A549 (cell line): ENCODE measurements at regions not wholly inside any gene's neighbourhood (a gene's known extent, or its start where the extent isn't known, plus 50 kb on each side); places are given as distances from the start of the nearest gene placed in this dataset.

ENCODE experiments used
- ATAC-seq, 2 experiments: fragments of 200-7000 bp in 1 of 2; fragments of >200 bp in 1 of 2; cut with Nextera tagmentation in 1 of 2; cut with Tn5 transposase in 1 of 2; 3 replicates each; pipeline versions ENCODE4 v1.8.0 to v1.9.1; 2018 to 2020; ENCODE audit warnings: mild to moderate bottlenecking in 1 of 2, moderate library complexity in 1 of 2
- CTCF ChIA-PET: fragments of 300-600 bp; sonication (Branson Sonifier 250); formaldehyde crosslinking; extraction: SDS; loops from one replicate; lab custom pipeline; 2021; ENCODE audit warnings: antibody characterized with exemption, inconsistent platforms; lab: Yijun Ruan, JAX
- POLR2A ChIA-PET: fragments of 350-600 bp; formaldehyde crosslinking; extraction: SDS; loops from one replicate; lab custom pipeline; 2021; ENCODE audit warnings: antibody characterized with exemption, inconsistent platforms; lab: Yijun Ruan, JAX
- DNase-seq, 2 experiments: peaks; one replicate each; pipeline versions ENCODE4 v3.0.0 to v3.0.0-alpha.2; 2011 to 2016; ENCODE audit warnings: low read depth in 1 of 2, low spot score in 1 of 2
- FAIRE-seq: peaks from 2 replicates; lab custom pipeline; 2011; peaks lifted over from hg19 to GRCh38; lab: Jason Lieb, UNC
- H3K27ac ChIP-seq, 2 experiments: fragments of >200 bp; sonication (Bioruptor Twin); formaldehyde crosslinking; 3 replicates each; pipeline ENCODE4 v1.5.1; 2016 to 2017
- H3K4me1 ChIP-seq: fragments of >200 bp; sonication (Bioruptor Twin); formaldehyde crosslinking; 3 replicates; pipeline ENCODE4 v1.6.1; 2016
- H3K4me2 ChIP-seq: fragments of >200 bp; sonication (Bioruptor Twin); formaldehyde crosslinking; 3 replicates; pipeline ENCODE4 v1.6.1; 2016
- H3K4me3 ChIP-seq: fragments of >200 bp; sonication (Bioruptor Twin); formaldehyde crosslinking; 3 replicates; pipeline ENCODE4 v1.5.1; 2016
- H3K9me3 ChIP-seq: fragments of >200 bp; sonication (Bioruptor Twin); formaldehyde crosslinking; 3 replicates; pipeline ENCODE4 v1.6.1; 2016
- BHLHE40 ChIP-seq: IDR thresholded peaks from 2 replicates; pipeline ENCODE4 v1.6.1; 2012; ENCODE audit warnings: low read depth, low read length, inconsistent platforms
- CBX2 ChIP-seq: fragments of 200-600 bp; sonication (generic); IDR thresholded peaks from 2 replicates; pipeline ENCODE4 v1.6.1; 2016; ENCODE audit warnings: low read depth, mild to moderate bottlenecking, borderline replicate concordance
- CTCF ChIP-seq: fragments of >200 bp; sonication (Bioruptor Twin); formaldehyde crosslinking; IDR thresholded peaks from 3 replicates; pipeline ENCODE4 v1.5.1; 2016
- EHMT2 ChIP-seq: fragments of 200-600 bp; sonication (generic); IDR thresholded peaks from 2 replicates; pipeline ENCODE4 v1.6.1; 2016; ENCODE audit warnings: antibody characterized with exemption, low read depth, mild to moderate bottlenecking, moderate library complexity
- FOSL2 ChIP-seq, 2 experiments: fragments of 450-650 bp in 1 of 2; fragments of >200 bp in 1 of 2; sonication (Bioruptor Twin) in 1 of 2; formaldehyde crosslinking; IDR thresholded peaks; 2 replicates each; pipeline versions ENCODE4 v1.5.0 to v1.6.1; 2016 to 2020; ENCODE audit warnings: mild to moderate bottlenecking in 1 of 2, moderate library complexity in 1 of 2
- GATA3 ChIP-seq: IDR thresholded peaks from 2 replicates; pipeline ENCODE4 v1.6.1; 2012; ENCODE audit warnings: borderline replicate concordance
- HDAC2 ChIP-seq: fragments of 200-600 bp; sonication (generic); IDR thresholded peaks from 2 replicates; pipeline ENCODE4 v1.6.1; 2016
- HOXB5 ChIP-seq: fragments of 250-450 bp; sonication (Bioruptor Pico); IDR thresholded peaks from 2 replicates; pipeline ENCODE4 v1.5.0; 2020; ENCODE audit warnings: mild to moderate bottlenecking, moderate library complexity
- JUN ChIP-seq, 2 experiments: fragments of >200 bp; sonication (Bioruptor Twin); formaldehyde crosslinking; IDR thresholded peaks; 2 replicates in 1 of 2; 3 replicates in 1 of 2; pipeline ENCODE4 v1.6.1; 2016 to 2017
- JUNB ChIP-seq: fragments of >200 bp; sonication (Bioruptor Twin); formaldehyde crosslinking; IDR thresholded peaks from 2 replicates; pipeline ENCODE4 v1.6.1; 2016
- KDM1A ChIP-seq: fragments of 200-600 bp; sonication (generic); IDR thresholded peaks from 2 replicates; pipeline ENCODE4 v1.6.1; 2016; ENCODE audit warnings: low read depth, mild to moderate bottlenecking
- MYC ChIP-seq: IDR thresholded peaks from 2 replicates; pipeline ENCODE4 v1.6.1; 2012; ENCODE audit warnings: mild to moderate bottlenecking, inconsistent platforms, low read length, improper control_type of control experiment, borderline replicate concordance
- TP53 ChIP-seq: fragments of 250-450 bp; sonication (Bioruptor Pico); IDR thresholded peaks from 2 replicates; pipeline ENCODE4 v1.5.0; 2021; ENCODE audit warnings: mild to moderate bottlenecking, moderate library complexity
- ZC3H11A ChIP-seq: fragments of 450-650 bp; IDR thresholded peaks from 2 replicates; pipeline ENCODE4 v1.6.1; 2014; ENCODE audit warnings: antibody characterized with exemption, mild to moderate bottlenecking
- WGBS: methylation state at CpG from one replicate; pipeline ENCODE4 v1.1.6; 2017; ENCODE audit errors: missing lambda C conversion rate; 5-methylcytosine and 5-hydroxymethylcytosine counted together
- TF ChIP-seq, protein P1 (sequence below): fragments of 450-650 bp; IDR thresholded peaks from 2 replicates; pipeline ENCODE4 v1.6.1; 2014; ENCODE audit warnings: antibody characterized with exemption
- TF ChIP-seq, protein P2 (sequence below): fragments of >200 bp; sonication (Bioruptor Twin); formaldehyde crosslinking; IDR thresholded peaks from 2 replicates; pipeline ENCODE4 v1.6.1; 2016
- TF ChIP-seq, protein P3 (sequence below): fragments of 150-350 bp; IDR thresholded peaks from 2 replicates; pipeline ENCODE4 v1.6.1; 2014; ENCODE audit warnings: low read depth, mild to moderate bottlenecking, low read length
- TF ChIP-seq, protein P4 (sequence below): IDR thresholded peaks from 2 replicates; pipeline ENCODE4 v1.6.1; 2012
- TF ChIP-seq, protein P5 (sequence below): IDR thresholded peaks from 2 replicates; pipeline ENCODE4 v1.6.1; 2012

- TF ChIP-seq, protein P1, sequence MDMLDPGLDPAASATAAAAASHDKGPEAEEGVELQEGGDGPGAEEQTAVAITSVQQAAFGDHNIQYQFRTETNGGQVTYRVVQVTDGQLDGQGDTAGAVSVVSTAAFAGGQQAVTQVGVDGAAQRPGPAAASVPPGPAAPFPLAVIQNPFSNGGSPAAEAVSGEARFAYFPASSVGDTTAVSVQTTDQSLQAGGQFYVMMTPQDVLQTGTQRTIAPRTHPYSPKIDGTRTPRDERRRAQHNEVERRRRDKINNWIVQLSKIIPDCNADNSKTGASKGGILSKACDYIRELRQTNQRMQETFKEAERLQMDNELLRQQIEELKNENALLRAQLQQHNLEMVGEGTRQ = no peak
Measured at GRCh38 chr22:48781868-48782267, 1045.8 kb downstream of the BRD1 start (continued).

- no peak for FAIRE-seq
- DNase-seq = no peak
- CTCF ChIA-PET = interaction anchor here (0.6 kb wide), 1 partner anchor 649 kb away, joined by 3 read pairs; no protein-coding TSS in a partner anchor
- no peak for TF ChIP-seq CTCF
- TF ChIP-seq HDAC2 = no peak
- no peak for TF ChIP-seq FOSL2 (IDR thresholded peaks at IDR 0.05)
- no peak for TF ChIP-seq FOSL2 (CRISPR knock-in tag; IDR thresholded peaks at IDR 0.05)
- no peak for TF ChIP-seq MYC
- TF ChIP-seq, protein P2, sequence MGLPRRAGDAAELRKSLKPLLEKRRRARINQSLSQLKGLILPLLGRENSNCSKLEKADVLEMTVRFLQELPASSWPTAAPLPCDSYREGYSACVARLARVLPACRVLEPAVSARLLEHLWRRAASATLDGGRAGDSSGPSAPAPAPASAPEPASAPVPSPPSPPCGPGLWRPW = no peak
- TF ChIP-seq ZC3H11A = no peak
- TF ChIP-seq GATA3 = no peak
- no peak for TF ChIP-seq JUNB
- TF ChIP-seq TP53 (CRISPR knock-in tag) = no peak
- TF ChIP-seq, protein P3, sequence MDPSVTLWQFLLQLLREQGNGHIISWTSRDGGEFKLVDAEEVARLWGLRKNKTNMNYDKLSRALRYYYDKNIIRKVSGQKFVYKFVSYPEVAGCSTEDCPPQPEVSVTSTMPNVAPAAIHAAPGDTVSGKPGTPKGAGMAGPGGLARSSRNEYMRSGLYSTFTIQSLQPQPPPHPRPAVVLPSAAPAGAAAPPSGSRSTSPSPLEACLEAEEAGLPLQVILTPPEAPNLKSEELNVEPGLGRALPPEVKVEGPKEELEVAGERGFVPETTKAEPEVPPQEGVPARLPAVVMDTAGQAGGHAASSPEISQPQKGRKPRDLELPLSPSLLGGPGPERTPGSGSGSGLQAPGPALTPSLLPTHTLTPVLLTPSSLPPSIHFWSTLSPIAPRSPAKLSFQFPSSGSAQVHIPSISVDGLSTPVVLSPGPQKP = no peak
- TF ChIP-seq JUN (IDR thresholded peaks at IDR 0.05) = no peak
- TF ChIP-seq BHLHE40 = no peak
- TF ChIP-seq HOXB5 (CRISPR knock-in tag) = no peak
- no peak for TF ChIP-seq KDM1A
- TF ChIP-seq CBX2 = no peak
- TF ChIP-seq EHMT2 = no peak
- TF ChIP-seq, protein P1 = no peak
- TF ChIP-seq, protein P4, sequence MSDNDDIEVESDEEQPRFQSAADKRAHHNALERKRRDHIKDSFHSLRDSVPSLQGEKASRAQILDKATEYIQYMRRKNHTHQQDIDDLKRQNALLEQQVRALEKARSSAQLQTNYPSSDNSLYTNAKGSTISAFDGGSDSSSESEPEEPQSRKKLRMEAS = no peak
- TF ChIP-seq, protein P5, sequence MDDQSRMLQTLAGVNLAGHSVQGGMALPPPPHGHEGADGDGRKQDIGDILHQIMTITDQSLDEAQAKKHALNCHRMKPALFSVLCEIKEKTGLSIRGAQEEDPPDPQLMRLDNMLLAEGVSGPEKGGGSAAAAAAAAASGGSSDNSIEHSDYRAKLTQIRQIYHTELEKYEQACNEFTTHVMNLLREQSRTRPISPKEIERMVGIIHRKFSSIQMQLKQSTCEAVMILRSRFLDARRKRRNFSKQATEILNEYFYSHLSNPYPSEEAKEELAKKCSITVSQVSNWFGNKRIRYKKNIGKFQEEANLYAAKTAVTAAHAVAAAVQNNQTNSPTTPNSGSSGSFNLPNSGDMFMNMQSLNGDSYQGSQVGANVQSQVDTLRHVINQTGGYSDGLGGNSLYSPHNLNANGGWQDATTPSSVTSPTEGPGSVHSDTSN = no peak
- Histone ChIP-seq H3K9me3 (0 out of 3 replicates have a peak, but pooled peaks cover 3% of the 10 kb centered on the region), H3K4me2 (no peak overlapping the region), H3K4me3 (no peak overlapping the region), H3K27ac (no peak overlapping the region), H3K4me1 (no peaks in the 10 kb centered on the region)
- 52% methylated on average over 11 of the region's 14 CpGs for WGBS
- POLR2A ChIA-PET = no interaction called here
- no peak for ATAC-seq
Measured at GRCh38 chr22:48781391-48781790, 1046.3 kb downstream of the BRD1 start.
